HG03457 (cell line): ENCODE measurements at regions not wholly inside any gene's neighbourhood (a gene's known extent, or its start where the extent isn't known, plus 50 kb on each side); places are given as distances from the start of the nearest gene placed in this dataset.
"Not testable (repeated sequence)": the region's sequence is repeated elsewhere in the genome, so short reads cannot be mapped to it uniquely, and the experiment has no call there.

Experiments used
- ATAC-seq: cut with Tn5 transposase; IDR thresholded peaks from one replicate; pipeline ENCODE4 v1.9.1; 2021; ENCODE audit warnings: moderate number of reproducible peaks; ENCODE audit not compliant: unreplicated experiment

DNA sequence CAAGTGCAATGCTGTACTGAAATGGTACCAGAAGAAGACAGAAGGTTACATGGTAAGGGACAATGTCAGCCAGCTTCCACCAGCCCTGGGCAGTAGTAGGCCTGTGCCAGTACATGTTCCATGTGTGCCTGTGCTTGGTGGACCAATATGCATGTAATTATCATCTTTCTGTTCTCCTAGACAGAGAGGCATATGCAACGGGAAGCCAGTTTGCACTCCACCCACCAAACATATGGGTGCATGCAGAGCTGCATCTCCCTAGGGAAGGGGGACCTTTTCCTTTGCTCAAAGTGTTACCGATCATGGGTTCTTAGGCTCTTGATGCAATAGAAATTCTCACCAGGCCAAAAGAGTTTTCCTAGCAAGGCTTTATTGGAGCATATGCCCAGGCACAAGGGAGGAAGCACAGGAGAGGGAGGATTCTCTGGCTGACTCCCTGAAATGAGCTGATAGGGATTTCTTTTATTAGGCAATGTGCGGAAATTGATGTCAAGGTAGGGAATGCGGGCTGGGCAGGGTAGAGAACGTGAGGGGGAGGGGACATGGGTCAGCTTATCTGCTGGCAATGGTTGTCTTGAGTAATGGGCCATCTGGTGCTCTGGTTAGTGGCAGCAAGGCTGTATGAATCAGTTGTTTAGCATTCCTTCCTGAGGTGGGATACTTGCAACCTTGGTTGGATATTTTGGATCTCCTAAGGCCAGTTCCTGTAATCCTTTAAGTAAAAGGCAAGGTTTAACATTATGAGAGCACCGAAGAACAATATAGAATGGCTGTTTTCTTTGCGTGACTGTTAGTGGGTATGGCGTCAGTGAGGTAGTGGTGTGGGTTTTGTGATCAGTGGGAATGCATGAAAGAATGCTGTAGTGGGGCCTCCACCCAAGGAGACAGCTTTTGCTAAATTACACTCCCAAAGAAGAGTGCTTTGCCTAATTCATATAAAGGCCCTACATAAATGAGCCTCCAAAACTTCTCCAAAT, 102.5 kb downstream of the CDRT15L2 start:
- ATAC-seq: not testable (repeated sequence)

DNA sequence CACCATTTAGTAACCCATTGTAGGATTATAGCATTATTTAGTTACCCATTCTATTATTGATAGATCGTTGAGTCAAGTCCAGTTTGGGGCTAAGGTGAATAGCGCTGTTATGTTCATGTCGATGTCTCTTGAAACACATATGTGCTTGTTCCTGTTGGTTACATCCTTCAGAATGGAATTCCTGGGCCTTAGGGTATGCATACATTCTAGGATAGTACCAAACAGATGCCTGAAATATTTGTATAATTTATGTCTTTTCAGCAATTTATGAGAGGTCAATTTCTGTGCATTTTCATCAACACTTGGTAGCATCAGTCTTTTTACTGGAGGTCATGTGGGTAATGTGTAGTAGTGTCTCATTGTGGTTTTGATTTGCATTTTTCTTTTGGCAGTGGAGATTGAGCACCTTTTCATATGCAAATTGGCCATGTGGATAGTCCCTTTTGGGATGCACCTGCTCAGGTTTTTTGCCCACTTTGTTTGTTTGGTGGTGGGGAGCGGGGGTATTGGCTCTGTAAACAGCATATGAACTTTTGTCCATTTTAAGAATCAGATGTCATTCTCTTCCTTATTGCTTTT, 104.2 kb downstream of the CDRT15L2 start:
- ATAC-seq: not testable (repeated sequence)

DNA sequence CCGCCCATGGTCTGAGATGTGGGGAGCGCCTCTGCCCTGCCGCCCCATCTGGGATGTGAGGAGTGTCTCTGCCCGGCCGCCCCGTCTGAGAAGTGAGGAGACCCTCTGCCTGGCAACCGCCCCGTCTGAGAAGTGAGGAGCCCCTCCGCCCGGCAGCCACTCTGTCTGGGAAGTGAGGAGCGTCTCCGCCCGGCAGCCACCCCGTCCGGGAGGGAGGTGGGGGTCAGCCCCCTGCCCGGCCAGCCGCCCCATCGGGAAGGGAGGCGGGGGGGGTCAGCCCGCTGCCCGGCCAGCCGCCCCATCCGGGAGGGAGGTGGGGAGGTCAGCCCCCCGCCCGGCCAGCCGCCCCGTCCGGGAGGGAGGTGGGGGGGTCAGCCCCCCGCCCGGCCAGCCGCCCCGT, 105.5 kb downstream of the CDRT15L2 start:
- ATAC-seq: not testable (repeated sequence)

DNA sequence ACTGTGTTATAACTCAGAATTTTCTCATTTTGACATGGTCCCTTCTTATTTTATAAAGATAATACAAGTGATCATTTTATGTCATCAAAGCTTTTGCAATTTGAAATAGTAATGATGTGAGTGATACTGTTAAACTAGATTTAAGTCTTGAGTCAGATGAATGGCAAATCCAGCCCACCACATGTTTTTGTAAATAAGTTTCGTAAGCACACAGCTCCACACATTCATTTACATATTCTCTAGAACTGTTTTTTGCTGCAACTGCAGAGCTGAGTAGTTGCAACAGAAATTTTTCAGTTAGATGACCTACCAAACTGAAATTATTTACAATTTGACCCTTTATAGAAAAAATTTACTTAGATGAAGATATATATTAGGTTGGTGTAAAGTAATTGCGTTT, 108.1 kb downstream of the CDRT15L2 start:
- not testable (repeated sequence) for ATAC-seq

DNA sequence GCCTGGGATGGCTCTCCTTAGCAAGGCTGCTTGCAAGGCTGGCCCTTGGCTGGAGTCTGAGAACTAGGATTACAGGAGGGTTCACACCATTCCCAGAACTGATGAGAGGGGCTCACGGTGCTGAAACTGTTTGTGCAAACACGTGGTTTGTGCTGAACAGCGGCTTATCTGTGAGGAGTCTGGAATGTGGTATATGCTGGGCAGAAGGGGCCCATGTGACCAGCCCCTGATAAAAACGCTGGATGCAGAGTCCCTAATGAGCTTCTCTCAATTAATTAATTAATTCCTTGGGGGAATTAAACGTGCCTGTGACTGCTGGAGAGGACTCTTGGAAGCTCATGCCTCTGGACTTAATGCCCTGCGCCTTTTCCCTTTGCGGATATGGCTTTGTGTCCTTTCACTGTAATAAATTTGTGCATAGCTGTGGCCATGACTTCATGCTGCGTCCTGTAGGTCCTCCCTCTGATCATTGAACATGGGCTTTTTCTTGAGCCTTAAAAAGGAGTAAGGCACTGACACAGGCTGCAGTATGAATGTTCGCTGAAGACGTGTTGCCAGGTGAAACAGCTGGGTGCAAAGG, 109.7 kb downstream of the CDRT15L2 start:
- not testable (repeated sequence) for ATAC-seq

DNA sequence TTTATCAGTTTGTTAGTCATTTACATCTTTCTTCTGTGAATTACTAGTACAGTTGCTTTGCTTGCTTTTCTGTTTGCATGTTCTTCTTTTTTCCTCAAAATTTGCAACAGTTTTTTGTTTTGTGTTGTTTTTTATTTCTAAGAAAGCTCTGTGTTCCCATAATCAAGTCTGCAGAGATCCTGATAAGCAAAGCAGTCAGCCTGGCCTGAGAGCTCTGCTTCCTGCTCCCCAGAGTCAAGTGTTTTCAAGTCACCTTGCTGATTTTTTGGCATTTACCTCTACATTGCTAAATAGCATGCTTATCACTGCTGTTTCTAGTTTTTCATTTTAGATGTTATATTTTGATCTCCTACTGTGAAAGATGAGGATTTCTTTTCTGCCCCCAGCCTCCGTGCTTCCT, 113.2 kb downstream of the CDRT15L2 start:
- ATAC-seq: not testable (repeated sequence)

DNA sequence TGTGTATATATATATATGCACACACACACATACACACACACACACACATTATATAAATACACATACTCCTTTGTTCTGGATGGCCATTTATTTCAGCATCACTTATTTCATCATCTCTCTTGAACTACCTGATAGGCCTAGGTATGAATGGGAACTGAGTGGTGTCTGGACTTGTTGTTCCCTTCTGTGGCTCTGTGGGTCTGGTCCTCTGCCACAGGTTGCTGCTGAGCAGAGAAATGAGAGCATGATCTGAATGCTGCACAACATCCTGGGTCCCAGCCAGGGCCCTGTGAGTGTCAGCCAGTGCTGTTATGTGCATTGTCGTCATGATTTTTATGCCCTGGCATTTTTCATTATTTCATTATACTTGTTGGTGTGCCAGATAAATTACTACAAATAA, 116.3 kb downstream of the CDRT15L2 start:
- not testable (repeated sequence) for ATAC-seq

DNA sequence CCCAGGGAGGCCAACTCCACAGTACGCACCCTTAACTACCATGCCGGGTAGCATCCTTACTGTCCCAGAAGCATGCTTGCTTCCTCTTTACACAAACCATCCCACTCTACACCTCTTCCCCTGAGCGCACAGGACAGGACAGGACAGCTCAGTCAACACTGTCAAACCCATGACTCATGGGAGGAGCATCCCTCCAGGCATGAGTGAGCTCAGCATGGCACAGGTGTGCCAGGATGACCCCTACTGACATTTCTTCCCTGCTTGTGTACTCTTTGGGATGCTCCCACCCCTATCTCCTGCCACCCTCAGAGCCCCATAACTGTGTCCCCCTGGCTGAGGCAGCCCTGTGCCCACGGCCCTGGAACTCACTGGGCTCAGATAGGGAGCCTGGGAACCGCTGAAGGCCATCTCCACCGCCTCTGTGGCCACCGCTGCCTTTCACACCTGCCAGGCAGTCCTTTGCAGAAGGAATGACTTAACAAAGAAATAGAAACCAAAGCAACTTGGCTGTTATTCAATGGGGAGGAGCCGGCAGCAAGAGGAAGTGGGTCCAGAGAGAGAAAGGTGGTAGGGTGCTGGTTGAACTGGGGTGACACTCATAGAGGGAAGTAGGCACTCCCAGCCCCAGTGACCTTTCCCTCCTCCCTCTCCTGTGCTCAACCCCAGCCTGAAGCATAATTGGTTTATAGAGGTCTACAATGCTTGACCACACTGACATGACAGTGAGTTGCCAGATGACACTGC, 119.1 kb downstream of the CDRT15L2 start:
- peak; percentile 89 for ATAC-seq

DNA sequence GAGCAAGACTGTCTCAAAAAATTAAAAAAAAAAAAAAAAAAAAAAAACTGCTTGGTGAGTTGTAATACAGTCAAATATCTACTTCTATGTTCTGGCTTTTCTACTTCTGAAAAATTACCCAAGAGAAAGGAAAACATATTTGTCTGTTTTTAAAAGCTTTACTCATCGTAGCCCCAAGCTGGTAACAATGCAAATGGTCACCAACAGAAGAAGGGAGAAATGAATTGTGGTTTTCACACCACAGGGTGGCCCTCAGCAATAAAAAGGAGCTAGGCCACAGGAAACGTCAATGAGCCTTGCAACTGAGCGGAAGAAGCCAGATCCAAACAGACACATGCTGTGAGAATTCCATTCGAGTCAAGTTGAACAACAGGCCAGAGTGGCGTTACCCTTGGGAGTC, 121.0 kb downstream of the CDRT15L2 start:
- not testable (repeated sequence) for ATAC-seq

DNA sequence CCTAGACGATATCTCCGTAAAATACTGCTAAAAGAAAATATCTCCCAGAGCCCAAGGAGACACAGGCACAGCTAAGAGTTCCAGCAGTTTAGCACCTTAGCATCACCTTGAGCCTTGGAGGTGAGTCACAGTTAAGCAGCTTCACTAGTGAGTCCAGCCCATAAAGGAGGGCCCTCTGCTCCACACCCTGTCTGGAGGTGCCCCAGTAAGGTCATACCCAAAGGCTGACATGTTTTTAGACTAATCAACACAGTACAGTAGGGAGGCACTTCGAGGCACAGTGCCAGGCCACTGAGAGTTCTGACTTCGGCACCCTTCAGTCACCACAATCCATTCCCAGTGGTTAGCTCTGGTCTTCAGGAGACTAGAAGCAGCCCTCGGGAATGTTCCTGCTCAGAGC, 121.8 kb downstream of the CDRT15L2 start:
- not testable (repeated sequence) for ATAC-seq

DNA sequence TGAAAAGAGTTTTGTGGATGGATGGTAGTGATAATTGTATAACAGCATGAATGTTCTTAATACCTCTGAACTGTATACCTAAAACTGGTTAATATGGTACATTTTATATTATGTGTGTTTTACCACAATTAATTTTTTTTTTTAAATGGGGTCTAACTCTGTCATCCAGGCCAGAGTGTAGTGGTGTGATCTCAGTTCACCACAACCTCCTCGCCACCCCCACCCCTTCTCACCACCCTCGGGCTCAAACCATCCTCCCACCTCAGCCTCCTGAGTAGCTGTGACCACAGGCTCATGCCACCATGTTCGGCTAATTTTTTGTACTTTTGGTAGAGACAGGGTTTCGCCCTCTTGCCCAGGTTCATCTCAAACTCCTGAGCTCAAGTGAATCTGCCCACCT, 123.2 kb downstream of the CDRT15L2 start:
- no peak for ATAC-seq

DNA sequence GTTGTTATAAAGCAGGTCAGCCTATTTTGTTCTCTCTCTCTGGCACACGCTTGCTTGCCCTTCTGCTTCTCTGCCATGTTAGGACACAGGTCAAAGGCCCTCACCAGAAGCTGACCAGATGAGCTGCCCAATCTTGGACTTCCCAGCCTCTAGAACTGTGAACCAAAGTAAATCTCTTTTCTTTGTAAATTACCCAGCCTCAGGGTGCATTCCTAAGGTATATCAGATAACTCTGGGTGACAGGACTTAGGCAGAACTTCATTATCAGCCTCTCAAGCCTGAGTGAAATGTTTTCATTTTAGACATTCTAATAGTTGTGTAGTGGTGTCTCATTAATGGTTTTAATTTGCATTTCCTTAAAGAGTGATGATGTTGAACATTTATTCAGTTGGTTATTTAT, 124.3 kb downstream of the CDRT15L2 start:
- no peak for ATAC-seq

DNA sequence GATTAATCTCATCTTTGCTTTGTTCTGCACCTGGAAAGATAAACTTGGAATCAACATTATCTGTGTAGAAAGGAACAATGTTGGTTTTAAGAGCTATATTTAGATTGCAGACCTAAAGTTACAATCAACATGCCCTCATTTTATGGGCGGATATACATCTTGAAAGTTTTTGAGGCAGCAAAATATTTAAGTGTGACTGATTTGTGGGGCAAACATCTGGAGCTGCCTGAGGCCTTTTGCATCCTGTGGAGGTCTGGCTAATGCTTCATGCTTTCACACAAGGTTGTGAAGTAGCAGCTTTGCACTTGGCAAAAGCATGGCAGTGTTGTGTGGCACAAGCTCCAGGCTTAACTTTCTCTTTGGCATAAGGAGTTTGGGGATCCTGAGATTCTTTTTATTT, 125.7 kb downstream of the CDRT15L2 start:
- ATAC-seq: not testable (repeated sequence)

DNA sequence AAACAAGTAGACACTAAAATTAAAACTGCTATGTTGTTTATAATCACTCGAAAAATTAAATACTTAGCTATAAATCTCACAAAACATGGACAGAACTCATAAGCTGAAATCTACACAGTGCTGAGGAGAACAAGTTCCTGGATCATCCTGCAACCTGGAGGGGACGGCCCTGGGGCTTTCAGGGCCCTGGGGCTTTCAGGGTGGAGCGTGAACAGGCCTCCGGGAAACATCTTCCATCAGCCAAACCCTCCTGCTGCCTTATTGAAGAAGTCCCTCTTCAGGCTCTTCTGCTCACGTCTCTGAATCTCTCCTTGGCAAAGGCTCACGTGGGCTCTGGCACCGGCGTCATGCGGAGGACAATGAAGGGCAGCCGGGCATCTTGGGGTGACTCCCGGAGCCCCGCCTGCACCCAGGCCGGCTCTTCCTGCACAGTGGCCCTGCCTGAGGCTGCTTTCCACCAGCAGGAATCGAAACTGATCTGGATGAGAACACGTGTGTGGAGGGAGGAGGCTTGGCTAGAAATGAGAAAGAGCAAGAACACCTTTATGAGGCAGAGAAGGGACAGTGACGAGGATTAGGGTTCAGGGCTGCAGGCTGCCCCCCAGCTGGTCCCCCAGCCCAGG, 127.3 kb downstream of the CDRT15L2 start:
- no peak for ATAC-seq

DNA sequence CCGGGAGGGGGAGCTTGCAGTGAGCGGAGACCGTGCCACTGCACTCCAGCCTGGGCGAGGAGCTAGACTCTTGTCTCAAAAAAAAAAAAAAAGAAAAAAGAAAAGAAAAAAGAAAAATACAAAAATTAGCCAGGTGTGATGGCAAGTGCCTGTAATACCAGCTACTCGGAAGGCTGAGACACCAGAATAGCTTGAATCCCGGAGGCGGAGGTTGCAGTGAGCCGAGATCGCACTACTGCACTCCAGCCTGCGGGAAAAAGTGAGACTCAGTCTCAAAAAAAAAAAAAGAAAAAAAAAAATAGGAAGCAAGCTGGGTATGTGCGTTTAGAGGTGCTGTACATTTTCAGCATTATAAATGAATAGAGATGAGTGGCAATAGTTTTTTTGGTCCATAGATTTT, 129.3 kb downstream of the CDRT15L2 start:
- ATAC-seq: not testable (repeated sequence)

DNA sequence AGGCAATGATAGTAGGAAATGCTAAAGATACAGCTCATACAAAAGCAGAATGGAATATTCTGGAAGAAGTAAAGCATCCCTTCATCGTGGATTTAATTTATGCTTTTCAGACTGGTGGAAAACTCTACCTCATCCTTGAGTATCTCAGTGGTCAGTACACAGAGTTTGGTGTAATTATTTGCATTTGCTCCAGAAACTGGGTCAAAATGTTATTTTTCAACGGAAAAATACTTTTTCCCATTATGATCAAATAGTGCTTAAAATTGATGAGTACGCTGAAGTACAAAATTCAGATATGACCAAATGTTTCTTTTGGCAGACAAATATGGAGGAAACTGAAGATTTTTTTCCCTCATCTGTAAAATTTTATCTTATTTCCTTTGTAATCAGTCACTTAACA, 137.0 kb downstream of the CDRT15L2 start:
- not testable (repeated sequence) for ATAC-seq

DNA sequence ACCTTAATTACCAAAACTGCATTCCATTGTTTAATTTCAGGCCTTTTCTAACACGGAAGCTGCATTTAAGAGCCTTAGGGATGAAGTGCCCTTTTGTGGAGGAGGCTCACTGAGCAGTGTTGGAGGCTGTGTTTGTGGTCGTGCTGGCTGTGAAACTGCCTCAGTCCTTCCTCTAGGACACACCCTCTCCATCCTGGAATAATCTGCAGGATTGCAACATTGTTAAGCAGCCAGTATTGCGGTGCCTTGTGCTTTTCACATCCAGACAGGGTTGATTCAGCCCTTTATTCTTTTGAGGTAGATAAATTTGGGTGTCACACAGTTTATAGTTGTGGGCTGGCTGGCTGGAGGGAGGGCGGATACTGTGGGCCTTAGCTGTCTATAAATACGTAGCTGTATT, 141.6 kb downstream of the CDRT15L2 start:
- no peak for ATAC-seq

DNA sequence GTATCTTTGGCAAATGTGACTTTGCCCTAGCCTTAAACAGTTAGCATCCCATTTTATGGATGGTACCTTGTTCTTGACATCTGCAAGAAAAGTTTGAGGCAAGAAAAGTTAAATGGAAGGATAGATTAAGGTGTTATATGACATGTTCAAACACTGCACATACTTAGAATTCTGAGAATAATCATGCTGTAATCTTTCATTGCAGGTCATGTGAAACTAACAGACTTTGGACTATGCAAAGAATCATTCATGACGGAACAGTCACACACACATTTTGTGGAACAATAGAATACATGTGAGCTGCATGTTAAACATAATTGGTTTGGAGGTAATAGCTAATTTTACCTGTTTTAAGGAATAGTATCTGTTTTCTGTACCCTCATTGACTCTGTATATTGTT, 144.9 kb downstream of the CDRT15L2 start:
- not testable (repeated sequence) for ATAC-seq

DNA sequence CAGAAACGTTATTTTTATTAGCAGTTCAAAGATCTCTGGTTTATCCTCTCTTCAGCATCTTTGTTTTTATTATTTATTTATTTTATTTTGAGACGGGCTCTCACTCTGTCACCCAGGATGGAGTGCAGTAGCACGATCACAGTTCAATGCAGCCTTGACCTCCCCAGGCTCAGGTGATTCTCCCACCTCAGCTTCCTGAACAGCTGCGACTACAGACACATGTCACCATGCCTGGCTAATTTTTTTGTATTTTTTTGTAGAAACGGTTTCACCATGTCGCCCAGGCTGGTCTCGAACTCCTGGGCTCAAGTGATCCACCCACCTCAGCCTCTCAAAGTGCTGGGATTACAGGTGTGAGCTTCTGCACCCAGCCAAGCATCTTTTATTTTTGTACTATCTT, 147.7 kb downstream of the CDRT15L2 start:
- not testable (repeated sequence) for ATAC-seq

DNA sequence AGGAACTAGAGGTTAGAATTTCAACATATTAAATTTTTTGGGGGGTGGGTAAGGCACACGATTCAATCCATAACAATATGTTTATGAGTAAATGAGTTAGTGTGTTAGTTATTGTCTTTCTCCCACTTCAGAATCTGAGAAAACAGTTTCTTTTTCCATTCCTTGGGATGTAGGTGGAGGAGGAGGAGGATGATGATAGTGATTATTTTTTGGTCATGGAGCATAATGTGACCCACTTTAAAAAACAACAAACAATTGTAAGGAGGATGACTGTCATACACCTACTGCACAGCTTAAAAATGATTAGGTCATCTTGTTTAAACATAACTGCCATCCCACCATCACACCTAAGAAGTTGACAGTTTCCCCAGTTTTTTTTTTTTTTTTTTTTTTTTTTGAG, 148.7 kb downstream of the CDRT15L2 start:
- ATAC-seq: no peak

DNA sequence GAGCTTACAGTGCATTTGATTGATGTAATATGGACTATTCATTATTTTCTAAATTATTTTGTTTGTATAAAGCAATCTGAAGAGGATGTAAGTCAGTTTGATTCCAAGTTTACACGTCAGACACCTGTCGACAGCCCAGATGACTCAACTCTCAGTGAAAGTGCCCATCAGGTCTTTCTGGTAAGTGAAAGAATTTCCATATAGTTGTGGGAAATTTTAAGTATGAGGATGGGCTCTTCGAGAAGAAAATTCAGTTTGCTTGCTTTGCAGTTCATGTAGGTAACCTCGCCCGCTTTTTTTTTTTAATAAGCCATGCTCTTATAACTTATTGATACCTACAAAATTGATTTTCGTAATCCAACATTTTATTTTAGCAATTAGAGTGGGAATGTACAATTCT, 151.6 kb downstream of the CDRT15L2 start:
- not testable (repeated sequence) for ATAC-seq
